IMR-90 (cell line): ENCODE measurements at regions not wholly inside any gene's neighbourhood (a gene's known extent, or its start where the extent isn't known, plus 50 kb on each side); places are given as distances from the start of the nearest gene placed in this dataset.

Experiments used
- ATAC-seq: fragments of 200-7000 bp; cut with Tn5 transposase; 2 replicates; pipeline ENCODE4 v1.9.1; 2020; ENCODE audit warnings: low read depth, mild to moderate bottlenecking, moderate library complexity
- BruUV-seq: library from RNA; stranded (reverse); fragments of 400-500 nt; replicated peaks from 2 replicates; lab custom pipeline; 2021; lab: Mats Ljungman, UMichigan
- CTCF ChIA-PET: fragments of 300-600 bp; formaldehyde crosslinking; extraction: SDS; loops from one replicate; lab custom pipeline; 2021; ENCODE audit warnings: antibody characterized with exemption; lab: Yijun Ruan, JAX
- POLR2A ChIA-PET: fragments of 300-600 bp; sonication (Branson Sonifier 250); formaldehyde crosslinking; loops from one replicate; lab custom pipeline; 2022; ENCODE audit warnings: antibody characterized with exemption; ENCODE audit not compliant: unreplicated experiment; lab: Charles Lee
- DNase-seq: peaks from one replicate; pipeline ENCODE4 v3.0.0; 2013
- H2AFZ ChIP-seq: replicated peaks from 2 replicates; pipeline ENCODE3; 2013; ENCODE audit warnings: low read length, mild to moderate bottlenecking; ENCODE audit not compliant: poor library complexity
- H2AK5ac ChIP-seq: 2 replicates; pipeline ENCODE4 v1.6.1; 2013; ENCODE audit warnings: low read depth, low read length, inconsistent platforms
- H2AK9ac ChIP-seq: replicated peaks from 2 replicates; pipeline ENCODE3; 2013; ENCODE audit warnings: mild to moderate bottlenecking, low read depth, low read length, moderate library complexity; ENCODE audit not compliant: poor library complexity
- H2BK120ac ChIP-seq: 2 replicates; pipeline ENCODE4 v1.6.1; 2013; ENCODE audit warnings: low read depth, low read length, inconsistent platforms
- H2BK15ac ChIP-seq: 3 replicates; pipeline ENCODE4 v1.6.1; 2013; ENCODE audit warnings: low read depth, low read length, inconsistent platforms
- H2BK20ac ChIP-seq: 2 replicates; pipeline ENCODE4 v1.6.1; 2013; ENCODE audit warnings: low read depth, mild to moderate bottlenecking, inconsistent platforms, low read length, moderate library complexity
- H2BK5ac ChIP-seq: 2 replicates; pipeline ENCODE4 v1.6.1; 2013; ENCODE audit warnings: mild to moderate bottlenecking, low read depth, low read length, inconsistent platforms; ENCODE audit not compliant: poor library complexity, severe bottlenecking
- H3K14ac ChIP-seq: replicated peaks from 2 replicates; pipeline ENCODE4 v1.6.1; 2013; ENCODE audit warnings: low read depth, low read length, inconsistent platforms
- H3K18ac ChIP-seq: 2 replicates; pipeline ENCODE4 v1.6.1; 2013; ENCODE audit warnings: low read depth, low read length, control low read depth
- H3K23ac ChIP-seq: 2 replicates; pipeline ENCODE4 v1.6.1; 2013; ENCODE audit warnings: low read depth, low read length, inconsistent platforms
- H3K27ac ChIP-seq: 2 replicates; pipeline ENCODE4 v1.5.1; 2013; ENCODE audit warnings: mild to moderate bottlenecking, control low read depth, low read length; ENCODE audit not compliant: insufficient read depth
- H3K27me3 ChIP-seq: 2 replicates; pipeline ENCODE4 v1.6.1; 2013; ENCODE audit warnings: low read length; ENCODE audit not compliant: control insufficient read depth, insufficient read depth
- H3K36me3 ChIP-seq: 2 replicates; pipeline ENCODE4 v1.6.1; 2013; ENCODE audit warnings: low read length, mixed read lengths; ENCODE audit not compliant: control insufficient read depth, insufficient read depth
- H3K4ac ChIP-seq: 2 replicates; pipeline ENCODE4 v1.6.1; 2013; ENCODE audit warnings: low read depth, low read length, inconsistent platforms
- H3K4me1 ChIP-seq: 2 replicates; pipeline ENCODE4 v1.6.1; 2013; ENCODE audit warnings: low read length, mixed read lengths; ENCODE audit not compliant: control insufficient read depth, insufficient read depth
- H3K4me2 ChIP-seq: 2 replicates; pipeline ENCODE4 v1.6.1; 2013; ENCODE audit warnings: low read depth, mild to moderate bottlenecking, control low read depth, low read length, moderate library complexity
- H3K4me3 ChIP-seq: 2 replicates; pipeline ENCODE4 v1.5.1; 2013; ENCODE audit warnings: low read depth, mild to moderate bottlenecking, control low read depth, low read length, moderate library complexity; ENCODE audit not compliant: insufficient read depth
- H3K56ac ChIP-seq: 2 replicates; pipeline ENCODE4 v1.6.1; 2013; ENCODE audit warnings: low read length, inconsistent platforms; ENCODE audit not compliant: insufficient read depth; ENCODE audit errors: extremely low read depth
- H3K79me1 ChIP-seq, 2 experiments: 2 replicates each; pipeline ENCODE4 v1.6.1; 2013; ENCODE audit warnings: low read length in 2 of 2, inconsistent platforms in 1 of 2, low read depth in 1 of 2
- H3K9ac ChIP-seq: 2 replicates; pipeline ENCODE4 v1.6.1; 2013; ENCODE audit warnings: low read depth, low read length, control low read depth
- H3K9me1 ChIP-seq: 2 replicates; pipeline ENCODE4 v1.6.1; 2013; ENCODE audit warnings: low read length, inconsistent platforms; ENCODE audit not compliant: insufficient read depth
- H3K9me3 ChIP-seq: 2 replicates; pipeline ENCODE4 v1.6.1; 2013; ENCODE audit warnings: low read length; ENCODE audit not compliant: control insufficient read depth, insufficient read depth
- H4K20me1 ChIP-seq: 2 replicates; pipeline ENCODE4 v1.6.1; 2013; ENCODE audit warnings: low read length, inconsistent platforms; ENCODE audit not compliant: insufficient read depth
- H4K5ac ChIP-seq: 2 replicates; pipeline ENCODE4 v1.6.1; 2013; ENCODE audit warnings: mild to moderate bottlenecking, low read depth, low read length, control low read depth
- H4K8ac ChIP-seq, 2 experiments: 2 replicates each; pipeline ENCODE4 v1.6.1; 2013; ENCODE audit warnings: low read depth in 2 of 2, low read length in 2 of 2, control low read depth in 1 of 2, inconsistent platforms in 1 of 2
- H4K91ac ChIP-seq: 2 replicates; pipeline ENCODE4 v1.6.1; 2013; ENCODE audit warnings: low read depth, low read length, inconsistent platforms; ENCODE audit not compliant: insufficient read depth
- FOS ChIP-seq: fragments of 150-350 bp; IDR thresholded peaks from 2 replicates; pipeline ENCODE4 v1.6.1; 2016; ENCODE audit warnings: low read depth, low read length
- MAZ ChIP-seq: IDR thresholded peaks from 2 replicates; pipeline ENCODE4 v1.6.1; 2012; ENCODE audit warnings: low read depth, mild to moderate bottlenecking, low read length, improper control_type of control experiment, moderate library complexity, borderline replicate concordance
- MXI1 ChIP-seq: IDR thresholded peaks from 2 replicates; pipeline ENCODE4 v1.6.1; 2012; ENCODE audit warnings: low read depth, mild to moderate bottlenecking, low read length, moderate library complexity, borderline replicate concordance
- NFE2L2 ChIP-seq: fragments of 150-350 bp; IDR thresholded peaks from 2 replicates; pipeline ENCODE4 v1.6.1; 2016; ENCODE audit warnings: low read depth, mild to moderate bottlenecking, low read length
- RAD21 ChIP-seq: IDR thresholded peaks from 2 replicates; pipeline ENCODE4 v1.6.1; 2012; ENCODE audit warnings: low read length, improper control_type of control experiment
- RCOR1 ChIP-seq: IDR thresholded peaks from 2 replicates; pipeline ENCODE4 v1.6.1; 2012; ENCODE audit warnings: mild to moderate bottlenecking, low read length, improper control_type of control experiment; ENCODE audit not compliant: insufficient replicate concordance
- WGBS, 2 experiments: methylation state at CpG; one replicate each; pipeline versions ENCODE4 v1.1.5 to v1.1.7; 2013; ENCODE audit warnings: missing lambda C conversion rate in 2 of 2; ENCODE audit not compliant: insufficient read length in 1 of 2; ENCODE audit errors: extremely low coverage in 2 of 2; 5-methylcytosine and 5-hydroxymethylcytosine counted together
- dilution Hi-C: fragments of 300-500 bp; cut with HindIII; formaldehyde crosslinking; loops from one replicate; pipeline ENCODE4 v1.14.3; 2018; ENCODE audit warnings: low sequenced_read_pairs; ENCODE audit not compliant: unreplicated experiment
- in situ Hi-C: fragments of 300-500 bp; cut with MboI; formaldehyde crosslinking; loops from 3 replicates; pipeline ENCODE4 v1.14.3; 2019; ENCODE audit warnings: low sequenced_read_pairs, inconsistent platforms, mixed read lengths
- intact Hi-C: fragments of 100-400 bp; cut with micrococcal nuclease; formaldehyde crosslinking; loops from 2 replicates; pipeline ENCODE4 v1.10.0; 2022
- TF ChIP-seq, protein P1 (sequence below): fragments of 150-350 bp; IDR thresholded peaks from 2 replicates; pipeline ENCODE4 v1.6.1; 2016; ENCODE audit warnings: low read depth, mild to moderate bottlenecking, low read length, moderate library complexity, borderline replicate concordance

DNA sequence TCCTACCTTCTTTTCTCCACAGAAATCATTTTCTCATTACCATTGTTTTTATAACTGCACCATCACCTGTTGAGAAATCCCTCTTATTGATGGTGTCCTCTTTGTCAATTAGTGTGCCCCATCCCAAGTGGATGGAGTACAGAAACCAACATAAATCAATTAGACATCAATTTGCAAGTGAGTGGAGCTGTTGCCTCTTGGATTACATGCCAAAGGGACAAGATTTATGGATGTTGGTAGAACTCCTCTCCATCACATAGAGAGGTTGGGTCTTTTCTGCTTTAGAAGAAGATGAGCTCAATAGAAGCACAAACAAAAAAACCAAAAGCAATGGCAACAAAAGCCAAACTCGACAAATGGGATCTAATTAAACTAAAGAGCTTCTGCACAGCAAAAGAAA, 973.5 kb downstream of the CDH11 start:
- ATAC-seq = no peak
- no peak for TF ChIP-seq MAZ
- no peak for TF ChIP-seq MXI1
- TF ChIP-seq, protein P1, sequence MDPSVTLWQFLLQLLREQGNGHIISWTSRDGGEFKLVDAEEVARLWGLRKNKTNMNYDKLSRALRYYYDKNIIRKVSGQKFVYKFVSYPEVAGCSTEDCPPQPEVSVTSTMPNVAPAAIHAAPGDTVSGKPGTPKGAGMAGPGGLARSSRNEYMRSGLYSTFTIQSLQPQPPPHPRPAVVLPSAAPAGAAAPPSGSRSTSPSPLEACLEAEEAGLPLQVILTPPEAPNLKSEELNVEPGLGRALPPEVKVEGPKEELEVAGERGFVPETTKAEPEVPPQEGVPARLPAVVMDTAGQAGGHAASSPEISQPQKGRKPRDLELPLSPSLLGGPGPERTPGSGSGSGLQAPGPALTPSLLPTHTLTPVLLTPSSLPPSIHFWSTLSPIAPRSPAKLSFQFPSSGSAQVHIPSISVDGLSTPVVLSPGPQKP = no peak
- no peak for TF ChIP-seq RCOR1
- no peak for TF ChIP-seq NFE2L2
- TF ChIP-seq RAD21 = no peak
- TF ChIP-seq FOS = no peak
- no CpG with 5 or more reads among the region's 1 CpG for WGBS, 2 experiments

More for the DNA sequence above, 973.5 kb downstream of the CDH11 start:
- Histone ChIP-seq H3K18ac (no peak overlapping the region), H3K23ac (no peak overlapping the region), H3K4me1 (no peaks in the 10 kb centered on the region), H3K9ac (no peak overlapping the region), H3K56ac (no peak overlapping the region), H4K5ac (no peak overlapping the region), H2AK5ac (no peak overlapping the region), H3K27me3 (no peaks in the 10 kb centered on the region), H2BK15ac (no peak overlapping the region), H3K9me1 (no peaks in the 10 kb centered on the region), H4K91ac (no peak overlapping the region), H3K9me3 (no peaks in the 10 kb centered on the region), H4K20me1 (no peaks in the 10 kb centered on the region), H2BK5ac (no peak overlapping the region), H3K36me3 (no peaks in the 10 kb centered on the region), H3K4me3 (no peak overlapping the region), H2AFZ (no peak overlapping the region), H2BK20ac (no peak overlapping the region), H2BK120ac (no peak overlapping the region), H3K14ac (no peak overlapping the region), H3K4me2 (no peak overlapping the region), H4K8ac (no peak overlapping the region), H3K4ac (no peak overlapping the region), H3K27ac (no peak overlapping the region), H3K79me1 (no peaks in the 10 kb centered on the region), H2AK9ac (no peak overlapping the region)
- dilution Hi-C loops = no loop called here
- ChIA-PET CTCF (no interaction called here), POLR2A (no interaction called here)
- no peak for DNase-seq
- intact Hi-C loops = no loop called here
- in situ Hi-C loops = no loop called here
- no TSS peak for BruUV-seq
